HuH-7 (cell line): ENCODE measurements at regions not wholly inside any gene's neighbourhood (a gene's known extent, or its start where the extent isn't known, plus 50 kb on each side); places are given as distances from the start of the nearest gene placed in this dataset.
"Not testable (repeated sequence)": the region's sequence is repeated elsewhere in the genome, so short reads cannot be mapped to it uniquely, and the experiment has no call there.

Experiments
- DNase-seq: peaks from one replicate; pipeline ENCODE4 v3.0.0; 2011; ENCODE audit warnings: low spot score

DNA sequence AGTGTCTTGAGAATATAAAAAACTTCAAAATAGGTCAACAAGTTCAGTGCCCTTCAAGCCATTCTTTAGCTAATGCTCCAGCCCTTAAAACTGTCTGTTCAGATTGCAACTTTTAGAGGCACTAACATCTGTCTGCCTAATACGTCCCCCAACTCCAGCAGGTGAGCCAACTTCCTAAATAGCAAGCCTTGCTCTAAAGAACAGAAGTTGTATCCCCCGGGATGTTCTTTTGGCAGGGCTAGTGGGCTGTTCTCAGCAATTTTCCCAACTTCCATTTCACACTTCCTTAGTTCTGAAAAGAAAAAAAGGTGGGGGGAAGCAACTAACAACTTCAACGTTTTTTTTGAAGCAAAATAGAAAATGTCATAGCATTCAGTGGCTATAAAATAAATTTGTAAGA is 290.0 kb upstream of the PTCHD4 start:
- DNase-seq = no peak

DNA sequence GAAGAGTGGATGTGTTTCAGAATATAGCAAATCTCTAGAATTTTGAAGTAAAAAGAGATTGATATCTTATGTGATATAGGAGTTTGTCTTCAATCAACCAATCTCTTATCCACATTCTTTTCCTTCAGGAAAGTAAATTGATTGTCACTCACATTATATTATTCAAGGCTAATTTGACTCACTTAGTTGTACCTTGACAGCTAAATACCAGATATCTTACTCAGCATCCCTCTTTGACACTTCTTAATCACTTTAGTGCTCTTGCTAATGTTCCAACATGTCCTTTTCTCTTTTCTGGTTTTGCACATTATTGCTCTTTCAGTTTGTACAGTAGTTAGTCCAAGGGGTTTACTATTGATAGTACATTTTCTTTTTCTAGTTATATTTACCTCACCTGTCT is 286.9 kb upstream of the PTCHD4 start:
- DNase-seq = no peak

DNA sequence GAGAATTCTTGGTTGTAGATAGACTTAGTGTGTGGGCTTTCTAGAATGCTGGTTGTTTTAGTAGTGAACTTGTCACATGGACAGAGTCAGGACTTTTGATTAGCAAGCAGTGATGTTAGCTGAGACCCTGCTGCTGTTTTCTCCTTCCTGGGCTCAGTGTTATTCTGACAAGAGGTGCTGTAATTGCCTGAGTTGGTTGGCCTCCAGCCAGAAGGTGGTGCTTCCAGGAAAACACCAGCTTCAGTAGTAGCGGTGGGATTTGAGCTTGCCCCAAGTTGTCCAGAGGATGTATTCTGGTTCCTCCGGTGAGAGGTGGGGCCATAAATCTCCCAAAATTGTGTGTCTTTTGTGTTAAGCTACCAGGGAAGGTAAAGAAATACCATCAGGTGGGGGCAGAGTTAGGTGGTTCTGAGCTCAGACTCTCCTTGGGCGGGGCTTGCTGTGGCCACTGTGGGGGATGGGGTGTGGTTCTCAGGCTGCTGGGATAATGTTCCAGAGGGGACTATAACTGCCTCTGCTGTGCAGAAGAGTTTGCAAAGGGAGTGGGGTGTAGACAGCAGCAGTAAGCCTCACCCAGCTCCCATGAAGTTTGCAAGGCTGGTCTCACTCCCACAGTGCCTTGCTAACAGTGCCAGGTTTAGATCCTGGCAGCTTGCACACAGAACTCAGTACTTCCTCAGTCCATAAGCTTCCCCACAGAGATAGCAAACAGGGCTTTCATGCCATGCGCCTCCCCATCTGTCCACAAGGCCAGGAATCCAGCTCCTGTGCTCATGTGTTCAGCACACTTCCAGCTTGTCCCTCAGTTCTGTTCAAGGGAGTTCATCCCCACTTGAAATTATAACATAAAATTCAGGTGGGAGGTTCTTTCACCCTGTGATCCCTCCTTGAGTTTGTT is 278.4 kb upstream of the PTCHD4 start:
- DNase-seq = no peak

DNA sequence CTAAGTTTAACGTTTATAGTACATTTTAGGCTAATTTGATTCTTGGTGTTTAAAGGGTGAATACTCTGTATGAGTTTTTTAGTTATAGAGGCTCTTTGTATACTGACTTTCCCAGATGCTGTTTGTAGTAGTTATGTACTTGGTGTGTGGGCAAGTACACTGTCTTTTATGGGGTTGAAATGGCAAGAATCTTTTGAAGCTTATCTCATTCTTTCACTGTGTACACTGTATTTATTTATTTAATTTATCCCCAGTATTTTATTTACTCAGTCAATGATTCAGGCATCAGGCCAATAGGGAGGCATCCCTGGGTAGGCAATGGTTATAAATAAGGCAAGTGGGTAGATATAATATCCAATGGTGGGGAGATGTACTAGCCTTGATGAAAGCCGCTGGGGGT is 277.0 kb upstream of the PTCHD4 start:
- DNase-seq = no peak

DNA sequence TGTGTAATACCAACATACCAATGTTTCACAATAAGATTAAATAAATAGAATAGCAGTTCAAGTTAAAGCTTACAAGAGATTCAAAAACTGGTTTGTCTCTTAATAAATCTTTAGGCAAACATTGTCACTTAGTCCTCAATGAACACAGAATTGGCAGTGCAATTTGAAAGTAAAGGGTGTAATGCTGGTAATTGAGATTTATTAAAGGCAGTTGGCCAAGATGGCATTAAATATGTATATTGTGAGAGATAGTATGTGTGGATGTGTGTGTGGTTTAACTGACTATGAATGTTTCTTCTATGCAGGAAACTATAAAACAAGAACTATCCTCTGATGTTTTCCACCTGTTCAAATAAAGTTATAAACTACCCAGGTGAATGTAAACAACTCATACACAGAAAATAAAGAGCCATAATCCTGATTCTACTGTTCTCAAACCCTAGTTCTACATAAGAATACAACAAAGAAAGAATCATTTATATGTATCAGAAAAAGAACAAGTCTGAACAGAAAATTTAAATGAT is 267.9 kb upstream of the PTCHD4 start:
- no peak for DNase-seq

DNA sequence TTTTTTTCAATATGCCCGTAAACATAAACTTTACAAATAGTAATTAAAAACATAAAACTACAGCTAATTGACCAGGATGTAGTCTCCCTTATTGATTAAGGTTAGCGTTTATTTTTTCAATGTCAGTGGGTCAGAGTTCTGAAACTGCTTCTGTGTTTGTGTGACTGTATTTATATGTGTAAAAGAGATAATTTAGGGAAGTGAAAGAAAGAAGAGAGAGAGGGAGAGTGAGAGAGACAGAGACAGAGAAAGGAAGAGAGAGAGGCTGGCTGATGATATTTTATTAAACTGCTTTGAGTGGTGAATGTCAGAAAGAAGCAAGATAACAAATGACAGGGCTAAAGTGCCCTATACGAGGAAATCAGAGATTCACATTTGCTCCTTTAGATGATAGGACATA is 266.1 kb upstream of the PTCHD4 start:
- no peak for DNase-seq

- not testable (repeated sequence) for DNase-seq
Observed at GRCh38 chr6:48371226-48371625, 260.2 kb upstream of the PTCHD4 start.

DNA sequence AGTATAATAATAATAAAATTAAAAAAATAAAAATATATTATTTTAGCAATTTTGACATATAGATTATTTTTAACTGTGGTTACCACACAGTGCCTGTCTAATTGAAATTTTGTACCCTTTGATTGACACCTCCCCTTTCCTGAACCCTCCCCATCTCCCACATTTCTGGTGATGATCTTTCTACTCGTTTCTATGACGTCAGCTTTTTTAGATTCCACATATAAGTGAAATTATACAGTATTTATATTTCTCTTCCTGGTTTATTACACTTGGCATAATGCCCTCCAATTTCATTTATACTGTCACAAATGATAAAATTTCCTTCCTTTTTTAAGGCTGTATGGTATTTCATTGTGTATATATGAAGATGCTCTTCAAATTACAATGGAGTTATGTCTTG is 258.1 kb upstream of the PTCHD4 start:
- no peak for DNase-seq

DNA sequence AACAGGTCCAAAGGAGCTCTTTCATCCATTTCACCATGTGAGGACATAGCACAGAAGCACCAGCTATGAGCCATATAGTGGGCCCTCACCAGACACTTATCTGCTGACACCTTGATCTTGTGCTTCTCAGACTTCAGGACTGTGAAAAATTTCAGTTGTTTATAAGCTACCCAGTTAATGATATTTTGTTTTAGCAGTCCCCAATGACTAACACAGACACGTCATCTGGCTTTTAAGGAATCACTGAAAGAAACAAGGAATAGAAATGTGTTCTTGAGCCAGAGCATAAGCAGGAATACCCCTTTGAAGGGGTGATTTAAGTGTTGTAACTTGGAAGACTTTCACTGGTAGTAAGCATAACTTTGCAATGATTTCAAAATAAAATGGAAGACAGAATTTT is 214.7 kb upstream of the PTCHD4 start:
- DNase-seq = no peak

GRCh38 chr6:48318670-48319069 is 207.7 kb upstream of the PTCHD4 start:
- no peak for DNase-seq

GRCh38 chr6:48315915-48316314 is 204.9 kb upstream of the PTCHD4 start:
- DNase-seq = no peak

DNA sequence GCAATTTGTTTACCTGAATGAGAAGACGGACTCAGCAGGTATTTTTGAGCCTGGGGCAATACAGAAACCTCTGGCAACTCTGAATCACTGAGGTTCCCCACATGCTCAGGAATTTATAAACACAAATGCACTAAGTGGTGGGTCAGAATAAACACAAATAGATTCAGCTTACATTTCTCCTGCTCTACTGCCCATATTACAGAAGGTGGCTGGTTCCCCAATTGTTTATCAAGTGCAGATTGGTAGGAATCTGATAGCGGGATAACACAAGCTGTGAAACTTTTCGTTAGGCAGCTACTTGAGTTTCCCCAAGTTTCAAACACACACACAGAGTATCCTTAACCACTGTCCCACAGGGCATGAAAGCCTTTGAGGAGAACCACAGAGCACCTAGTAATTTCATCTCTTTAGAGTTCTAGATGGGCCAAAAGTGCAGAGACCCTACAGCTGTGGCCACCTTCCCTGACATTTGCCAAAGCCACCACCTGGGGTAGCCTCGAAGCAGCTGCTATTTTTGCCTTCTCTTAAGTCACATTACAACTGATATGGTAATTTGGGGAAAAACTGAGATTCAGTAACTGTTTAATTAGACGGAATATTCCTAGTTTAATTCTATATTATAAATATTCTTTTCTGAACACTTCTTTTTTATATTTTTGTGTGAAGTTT is 204.2 kb upstream of the PTCHD4 start:
- no peak for DNase-seq

- DNase-seq = no peak
Observed at GRCh38 chr6:48311301-48311700, 200.3 kb upstream of the PTCHD4 start.

DNA sequence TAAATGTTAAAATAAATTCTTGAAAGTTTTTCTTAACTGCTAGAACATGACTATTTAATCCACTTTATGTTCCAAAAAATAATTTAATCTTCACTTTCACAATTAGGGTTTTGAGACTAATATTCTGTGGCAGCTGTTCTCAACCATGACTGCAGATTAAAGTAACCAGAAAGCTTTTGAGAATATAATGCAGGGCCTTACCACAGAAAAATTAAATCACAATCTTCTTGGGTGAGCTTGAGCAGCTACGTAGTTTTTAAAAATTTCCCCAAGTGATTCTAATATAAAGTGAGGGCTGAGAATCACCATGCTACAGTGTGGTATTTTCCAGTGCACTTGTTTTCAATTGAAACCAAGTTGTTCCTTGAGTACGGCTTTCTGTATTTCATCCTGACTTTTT is 196.6 kb upstream of the PTCHD4 start:
- DNase-seq = no peak

- DNase-seq = no peak
Observed at GRCh38 chr6:48290595-48290994, 179.6 kb upstream of the PTCHD4 start.

DNA sequence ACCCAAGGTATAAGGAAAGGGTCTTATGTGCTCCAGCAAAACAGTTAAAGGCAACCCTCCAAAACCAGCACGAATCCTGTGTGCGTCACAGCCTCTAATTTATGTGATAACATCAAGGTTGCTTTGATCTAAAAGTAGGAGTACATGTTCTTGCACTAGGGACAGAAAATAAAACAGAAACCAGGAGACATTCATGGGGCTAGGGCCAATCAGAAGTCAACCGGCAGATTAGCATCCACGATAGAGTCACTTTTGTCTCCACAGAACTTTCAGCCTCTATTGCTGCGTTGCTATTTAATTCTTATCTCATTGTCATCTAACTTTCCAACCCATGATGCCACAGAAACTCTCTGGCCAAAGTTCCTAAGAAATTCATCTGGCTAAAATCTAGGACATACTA is 178.8 kb upstream of the PTCHD4 start:
- no peak for DNase-seq

DNA sequence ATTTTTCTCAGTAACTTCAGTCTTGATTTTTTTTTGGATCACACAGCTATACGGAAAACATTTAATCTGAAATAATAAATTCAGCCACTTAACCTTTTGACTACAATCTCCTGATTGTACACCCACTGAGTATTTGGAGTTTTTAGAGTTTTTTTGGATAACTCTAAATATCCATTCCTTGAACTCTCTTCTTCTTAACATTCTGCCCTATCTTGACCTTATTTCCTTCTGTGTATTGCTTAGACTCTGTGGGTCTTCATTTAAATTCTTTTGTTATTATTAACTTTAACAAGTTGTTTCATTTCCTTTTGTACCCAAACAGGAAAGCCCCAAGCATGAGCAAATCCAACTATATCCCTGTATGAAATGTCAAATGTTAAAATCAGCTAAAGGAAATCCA is 170.2 kb upstream of the PTCHD4 start:
- DNase-seq = no peak

- DNase-seq = no peak
Observed at GRCh38 chr6:48280035-48280620, 169.1 kb upstream of the PTCHD4 start.

DNA sequence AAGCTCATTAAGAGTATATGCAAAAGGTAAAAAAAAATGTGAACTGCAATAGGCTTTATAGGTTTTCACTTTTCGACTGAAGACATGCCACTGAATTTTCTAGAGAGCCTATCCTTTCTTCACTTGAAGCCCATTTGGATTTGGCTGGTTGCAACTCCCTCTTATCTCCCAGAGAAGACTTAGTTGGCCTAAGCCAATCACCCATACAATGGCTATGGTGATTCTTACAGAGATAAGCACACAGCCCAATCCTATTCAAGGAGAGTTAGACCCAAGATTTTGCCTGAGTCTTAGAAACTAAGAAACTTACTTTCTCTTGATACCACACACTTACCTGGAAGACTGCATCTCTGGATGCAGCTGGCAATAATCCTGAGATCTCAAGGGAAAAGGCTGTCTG is 167.3 kb upstream of the PTCHD4 start:
- no peak for DNase-seq

- no peak for DNase-seq
Observed at GRCh38 chr6:48272518-48272917, 161.5 kb upstream of the PTCHD4 start.

GRCh38 chr6:48255094-48255493 is 144.1 kb upstream of the PTCHD4 start:
- DNase-seq = no peak

GRCh38 chr6:48249071-48249470 is 138.1 kb upstream of the PTCHD4 start:
- no peak for DNase-seq

- no peak for DNase-seq
Observed at GRCh38 chr6:48243071-48243470, 132.1 kb upstream of the PTCHD4 start.
